ENCODE measurements at regions not wholly inside any gene's neighbourhood (a gene's known extent, or its start where the extent isn't known, plus 50 kb on each side); places are given as distances from the start of the nearest gene placed in this dataset.

GRCh38 chr10:125428054-125428453, 254.9 kb downstream of the TEX36 start:
- TF ChIP-seq CTCF (optimal IDR thresholded peaks at IDR 0.05 in 1 of 3, IDR thresholded peaks at IDR 0.05 in 1 of 3, conservative IDR thresholded peaks at IDR 0.05 in 1 of 3; ENCODE audit: extremely low read depth in 1 of 3, insufficient read depth in 2 of 3, low read length in 3 of 3): no peak
- TF ChIP-seq EZH2 (IDR thresholded peaks at IDR 0.05; ENCODE audit: low read length): no peak

All from keratinocyte (primary cell).